Fibroblast of mammary gland (primary cell): ENCODE measurements at regions not wholly inside any gene's neighbourhood (a gene's known extent, or its start where the extent isn't known, plus 50 kb on each side); places are given as distances from the start of the nearest gene placed in this dataset.

Experiments used
- DNase-seq: peaks from one replicate; pipeline ENCODE4 v3.0.0-alpha.2; 2010; ENCODE audit warnings: low read depth
- H3K4me3 ChIP-seq: 2 replicates; pipeline ENCODE4 v1.5.1; 2011; ENCODE audit warnings: low read depth, mild to moderate bottlenecking, low read length, moderate library complexity; ENCODE audit not compliant: control insufficient read depth
- CTCF ChIP-seq: conservative IDR thresholded peaks from 2 replicates; pipeline ENCODE4 v1.5.1; 2011; ENCODE audit warnings: low read depth, low read length, inconsistent platforms; ENCODE audit not compliant: control insufficient read depth, insufficient read depth

- H3K4me3 ChIP-seq = no peak overlapping the region
- no peak for DNase-seq
- TF ChIP-seq CTCF = no peak
Measured at GRCh38 chr1:98373056-98373455, 288.5 kb upstream of the SNX7 start.

GRCh38 chr1:98371764-98372163 lies 289.8 kb upstream of the SNX7 start:
- no peak for DNase-seq
- no peak for TF ChIP-seq CTCF
- no peak overlapping the region for H3K4me3 ChIP-seq

- DNase-seq = no peak
- TF ChIP-seq CTCF = no peak
- H3K4me3 ChIP-seq = no peak overlapping the region
Measured at GRCh38 chr1:98369463-98369862, 292.1 kb upstream of the SNX7 start.

GRCh38 chr1:98368995-98369394 lies 292.5 kb upstream of the SNX7 start:
- TF ChIP-seq CTCF = no peak
- DNase-seq = no peak
- H3K4me3 ChIP-seq = no peak overlapping the region

- no peak for TF ChIP-seq CTCF
- no peak overlapping the region for H3K4me3 ChIP-seq
- DNase-seq = no peak
Measured at GRCh38 chr1:98367426-98367825, 294.1 kb upstream of the SNX7 start.

- no peak overlapping the region for H3K4me3 ChIP-seq
- no peak for DNase-seq
- no peak for TF ChIP-seq CTCF
Measured at GRCh38 chr1:98366343-98366742, 295.2 kb upstream of the SNX7 start.

- H3K4me3 ChIP-seq = no peak overlapping the region
- no peak for TF ChIP-seq CTCF
- no peak for DNase-seq
Measured at GRCh38 chr1:98364544-98364943, 297.0 kb upstream of the SNX7 start.
